Left ventricle myocardium inferior (tissue), 1 donor: ENCODE measurements at regions not wholly inside any gene's neighbourhood (a gene's known extent, or its start where the extent isn't known, plus 50 kb on each side); places are given as distances from the start of the nearest gene placed in this dataset.

Source experiments
- DNase-seq: peaks from one replicate; pipeline ENCODE4 v3.0.0-alpha.2; 2020
- H3K27ac ChIP-seq: fragments of 200-600 bp; replicated peaks from 2 replicates; pipeline ENCODE4 v1.8.0; 2021
- H3K27me3 ChIP-seq: fragments of 200-600 bp; 2 replicates; pipeline ENCODE4 v1.8.0; 2021; ENCODE audit warnings: low read depth
- H3K36me3 ChIP-seq: fragments of 200-600 bp; 2 replicates; pipeline ENCODE4 v1.8.0; 2021
- H3K4me1 ChIP-seq: fragments of 200-600 bp; 2 replicates; pipeline ENCODE4 v1.8.0; 2021
- H3K4me3 ChIP-seq: fragments of 200-600 bp; 2 replicates; pipeline ENCODE4 v1.8.0; 2021; ENCODE audit warnings: mild to moderate bottlenecking, moderate library complexity
- H3K9me3 ChIP-seq: fragments of 200-600 bp; replicated peaks from 2 replicates; pipeline ENCODE4 v1.8.0; 2021
- CTCF ChIP-seq: fragments of 200-600 bp; IDR thresholded peaks from 2 replicates; pipeline ENCODE4 v1.8.0; 2021; ENCODE audit warnings: antibody characterized with exemption, mild to moderate bottlenecking, borderline replicate concordance
- intact Hi-C: fragments of 100-400 bp; cut with micrococcal nuclease; formaldehyde crosslinking; loops from one replicate; pipeline ENCODE4 v1.11.0; 2022
- donor health status: DM: no; HTN: yes; CAD: no; lungs with severe emphysema.

DNA sequence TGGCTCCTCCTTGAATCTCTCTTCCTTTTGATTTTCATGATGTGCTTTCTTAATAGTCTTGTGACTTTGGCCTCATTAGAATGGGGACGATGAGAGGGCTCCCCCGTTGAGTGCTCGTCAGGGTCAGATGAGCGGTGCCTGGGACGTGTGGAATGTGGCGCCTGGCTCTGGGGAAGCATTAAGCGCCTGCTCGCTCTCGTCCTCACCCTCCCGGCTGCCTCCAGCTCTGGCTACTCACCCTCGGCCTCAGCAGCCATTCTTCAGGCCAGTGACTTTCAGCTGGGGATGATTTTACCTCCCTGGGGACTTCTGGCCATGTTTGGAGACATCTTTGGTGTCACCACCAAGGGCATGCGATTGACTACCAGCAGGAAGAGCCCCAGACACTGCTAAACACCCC is 69.7 kb downstream of the RPS6KA4 start:
- Histone ChIP-seq H3K4me1 (no peaks in the 10 kb centered on the region), H3K4me3 (no peak overlapping the region), H3K9me3 (peaks cover 9% of the 10 kb centered on the region), H3K27me3 (peaks cover 44% of the 10 kb centered on the region), H3K36me3 (no peaks in the 10 kb centered on the region), H3K27ac (no peak overlapping the region)
- no peak for TF ChIP-seq CTCF
- intact Hi-C loops: no loop called here
- DNase-seq: no peak

- no peak overlapping the region for H3K4me3 ChIP-seq
- H3K4me1 ChIP-seq: no peaks in the 10 kb centered on the region
- DNase-seq: no peak
- no peak for TF ChIP-seq CTCF
- H3K27ac ChIP-seq: no peak overlapping the region
- peaks cover 9% of the 10 kb centered on the region for H3K9me3 ChIP-seq
- peaks cover 56% of the 10 kb centered on the region for H3K27me3 ChIP-seq
- H3K36me3 ChIP-seq: no peaks in the 10 kb centered on the region
- intact Hi-C loops: no loop called here
Observed at GRCh38 chr11:64429970-64430369, 71.0 kb downstream of the RPS6KA4 start.

DNA sequence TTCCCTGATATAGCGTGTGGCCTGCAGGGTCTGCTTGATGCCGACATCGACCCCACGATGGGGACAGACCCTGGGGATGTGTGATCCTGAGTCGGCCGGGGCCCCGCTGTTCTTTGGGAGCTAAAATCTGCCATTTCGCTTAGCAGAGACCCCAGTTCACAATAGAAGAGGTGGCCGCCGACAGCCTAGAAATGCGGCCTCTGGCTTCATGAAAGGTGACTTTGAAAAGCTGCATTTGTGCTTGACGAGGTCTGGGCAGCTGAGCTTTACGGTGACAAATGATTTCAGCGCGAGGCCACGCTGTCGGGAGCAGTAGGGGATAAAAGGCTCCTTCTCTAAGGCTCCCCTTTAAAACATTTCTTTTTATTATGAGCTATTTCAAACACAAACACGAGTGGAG is 71.7 kb downstream of the RPS6KA4 start:
- H3K9me3 ChIP-seq: peaks cover 9% of the 10 kb centered on the region
- TF ChIP-seq CTCF: no peak
- H3K4me3 ChIP-seq: no peak overlapping the region
- H3K27ac ChIP-seq: no peak overlapping the region
- no peaks in the 10 kb centered on the region for H3K4me1 ChIP-seq
- peaks cover 60% of the 10 kb centered on the region for H3K27me3 ChIP-seq
- no peak for DNase-seq
- no peaks in the 10 kb centered on the region for H3K36me3 ChIP-seq
- intact Hi-C loops: no loop called here

DNA sequence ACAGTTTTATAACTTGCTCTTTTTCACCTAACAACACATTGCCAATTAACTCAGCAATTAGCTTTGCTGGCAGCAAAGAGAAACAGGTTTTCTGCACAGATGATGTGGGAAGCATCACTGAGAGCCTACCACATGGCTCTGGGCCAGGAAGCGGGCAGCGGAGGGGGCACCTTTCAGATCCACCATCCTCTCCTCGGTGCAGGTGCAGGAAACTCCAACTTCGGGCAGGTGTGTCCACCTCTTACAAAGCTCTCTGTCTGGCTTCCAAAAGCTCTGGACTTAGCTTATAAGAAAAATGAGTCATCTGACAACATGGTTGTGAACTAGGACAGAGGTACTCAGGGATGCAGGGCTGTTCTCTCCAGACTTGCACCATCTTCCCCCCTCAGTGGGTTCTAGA is 77.0 kb downstream of the RPS6KA4 start:
- Histone ChIP-seq H3K4me1 (no peaks in the 10 kb centered on the region), H3K27ac (no peak overlapping the region), H3K9me3 (peaks cover 9% of the 10 kb centered on the region), H3K4me3 (no peak overlapping the region), H3K36me3 (no peaks in the 10 kb centered on the region), H3K27me3 (peaks cover 92% of the 10 kb centered on the region)
- intact Hi-C loops: no loop called here
- no peak for DNase-seq
- no peak for TF ChIP-seq CTCF

DNA sequence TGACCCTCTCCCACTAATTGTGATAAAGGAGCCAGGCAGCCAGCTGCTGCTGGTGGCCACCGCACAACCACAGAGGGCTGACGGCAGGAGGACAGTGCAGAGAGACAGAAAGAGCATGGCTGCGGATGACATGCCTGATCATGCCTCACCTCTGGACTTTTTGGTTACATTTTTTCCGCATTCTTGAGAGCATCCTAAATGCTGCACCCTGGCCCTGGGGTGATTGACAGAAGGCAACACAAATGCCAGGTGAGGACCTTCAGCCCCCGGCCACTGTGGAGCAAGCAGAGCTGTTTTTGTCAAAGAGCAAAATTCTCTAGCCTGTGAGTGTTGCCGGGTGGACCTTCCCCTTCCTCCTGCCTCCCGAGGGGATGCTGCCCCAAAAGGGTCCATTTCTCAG is 78.5 kb downstream of the RPS6KA4 start:
- H3K27me3 ChIP-seq: peaks cover 83% of the 10 kb centered on the region
- peaks cover 2% of the 10 kb centered on the region for H3K9me3 ChIP-seq
- H3K4me1 ChIP-seq: no peaks in the 10 kb centered on the region
- TF ChIP-seq CTCF: no peak
- no peak overlapping the region for H3K27ac ChIP-seq
- H3K36me3 ChIP-seq: no peaks in the 10 kb centered on the region
- DNase-seq: no peak
- no peak overlapping the region for H3K4me3 ChIP-seq
- intact Hi-C loops: no loop called here
